ENCODE measurements at regions not wholly inside any gene's neighbourhood (a gene's known extent, or its start where the extent isn't known, plus 50 kb on each side); places are given as distances from the start of the nearest gene placed in this dataset.

- Histone ChIP-seq H2AFZ (no peak overlapping the region), H3K79me2 (ENCODE audit: insufficient read depth) (no peaks in the 10 kb centered on the region), H3K9ac (no peak overlapping the region), H3K27ac (no peak overlapping the region), H3K4me3 (no peak overlapping the region), H3K4me2 (ENCODE audit: unreplicated experiment) (no peak overlapping the region), H4K20me1 (ENCODE audit: insufficient read depth) (no peaks in the 10 kb centered on the region), H3K27me3 (replicated peaks; ENCODE audit: insufficient read depth) (no peaks in the 10 kb centered on the region), H3K36me3 (ENCODE audit: low read depth) (no peaks in the 10 kb centered on the region), H3F3A (ENCODE audit: insufficient read depth) (no peaks in the 10 kb centered on the region), H3K9me3 (ENCODE audit: low read depth) (no peaks in the 10 kb centered on the region), H3K4me1 (ENCODE audit: insufficient read depth) (no peaks in the 10 kb centered on the region), H3K9me2 (ENCODE audit: insufficient read depth) (no peaks in the 10 kb centered on the region)
- TF ChIP-seq EZH2 (IDR thresholded peaks at IDR 0.05; ENCODE audit: insufficient read depth, poor library complexity, severe bottlenecking) (no peak), EZH2phosphoT487 (IDR thresholded peaks at IDR 0.05; ENCODE audit: insufficient read depth, low read depth) (no peak)
- DNase-seq, result no peak
- in situ Hi-C loops (cut with MboI), result no loop called here
Observed at GRCh38 chr20:43305749-43306148, 116.0 kb upstream of the PTPRT start.

GRCh38 chr20:43304598-43304997 lies 114.9 kb upstream of the PTPRT start:
- no peak overlapping the region for H3K4me2 ChIP-seq (ENCODE audit: unreplicated experiment)
- H3K27ac ChIP-seq, result no peak overlapping the region
- H3K4me3 ChIP-seq, result no peak overlapping the region
- TF ChIP-seq EZH2phosphoT487 (IDR thresholded peaks at IDR 0.05; ENCODE audit: insufficient read depth, low read depth) (no peak), EZH2 (IDR thresholded peaks at IDR 0.05; ENCODE audit: insufficient read depth, poor library complexity, severe bottlenecking) (no peak)
- in situ Hi-C loops (cut with MboI), result no loop called here
- H3K4me1 ChIP-seq (ENCODE audit: insufficient read depth), result no peaks in the 10 kb centered on the region
- H2AFZ ChIP-seq, result no peak overlapping the region
- H3K36me3 ChIP-seq (ENCODE audit: low read depth), result no peaks in the 10 kb centered on the region
- 4% methylated on average over 1 of the region's 1 CpG for WGBS, 2 experiments (ENCODE audit: low coverage in 1 of 2, low lambda C conversion rate in 2 of 2, missing lambda C conversion rate in 2 of 2)
- H3K79me2 ChIP-seq (ENCODE audit: insufficient read depth), result no peaks in the 10 kb centered on the region
- no peak for DNase-seq
- H3K9me2 ChIP-seq (ENCODE audit: insufficient read depth), result no peaks in the 10 kb centered on the region
- H3K27me3 ChIP-seq (replicated peaks; ENCODE audit: insufficient read depth), result no peaks in the 10 kb centered on the region
- H3F3A ChIP-seq (ENCODE audit: insufficient read depth), result no peaks in the 10 kb centered on the region
- no peak overlapping the region for H3K9ac ChIP-seq
- no peaks in the 10 kb centered on the region for H4K20me1 ChIP-seq (ENCODE audit: insufficient read depth)
- H3K9me3 ChIP-seq (ENCODE audit: low read depth), result no peaks in the 10 kb centered on the region

- H3K9me3 ChIP-seq (ENCODE audit: low read depth), result no peaks in the 10 kb centered on the region
- H3F3A ChIP-seq (ENCODE audit: insufficient read depth), result no peaks in the 10 kb centered on the region
- H3K4me3 ChIP-seq, result no peak overlapping the region
- no peaks in the 10 kb centered on the region for H3K4me1 ChIP-seq (ENCODE audit: insufficient read depth)
- DNase-seq, result no peak
- no peaks in the 10 kb centered on the region for H4K20me1 ChIP-seq (ENCODE audit: insufficient read depth)
- in situ Hi-C loops (cut with MboI), result no loop called here
- no peaks in the 10 kb centered on the region for H3K27me3 ChIP-seq (replicated peaks; ENCODE audit: insufficient read depth)
- H2AFZ ChIP-seq, result no peak overlapping the region
- no peak overlapping the region for H3K4me2 ChIP-seq (ENCODE audit: unreplicated experiment)
- H3K36me3 ChIP-seq (ENCODE audit: low read depth), result no peaks in the 10 kb centered on the region
- WGBS, 2 experiments (ENCODE audit: low coverage in 1 of 2, low lambda C conversion rate in 2 of 2, missing lambda C conversion rate in 2 of 2), result 51 to 57% methylated on average over 4 of the region's 4 CpGs
- no peak for TF ChIP-seq EZH2 (IDR thresholded peaks at IDR 0.05; ENCODE audit: insufficient read depth, poor library complexity, severe bottlenecking)
- no peak for TF ChIP-seq EZH2phosphoT487 (IDR thresholded peaks at IDR 0.05; ENCODE audit: insufficient read depth, low read depth)
- no peaks in the 10 kb centered on the region for H3K9me2 ChIP-seq (ENCODE audit: insufficient read depth)
- no peaks in the 10 kb centered on the region for H3K79me2 ChIP-seq (ENCODE audit: insufficient read depth)
- no peak overlapping the region for H3K9ac ChIP-seq
- H3K27ac ChIP-seq, result no peak overlapping the region
Observed at GRCh38 chr20:43302936-43303335, 113.2 kb upstream of the PTPRT start.

- no peaks in the 10 kb centered on the region for H3K4me1 ChIP-seq (ENCODE audit: insufficient read depth)
- H3K4me2 ChIP-seq (ENCODE audit: unreplicated experiment), result no peak overlapping the region
- 5 to 6% methylated on average over 2 of the region's 2 CpGs for WGBS, 2 experiments (ENCODE audit: low coverage in 1 of 2, low lambda C conversion rate in 2 of 2, missing lambda C conversion rate in 2 of 2)
- H2AFZ ChIP-seq, result no peak overlapping the region
- DNase-seq, result peak; percentile 4
- H3K9me3 ChIP-seq (ENCODE audit: low read depth), result no peaks in the 10 kb centered on the region
- TF ChIP-seq EZH2 (IDR thresholded peaks at IDR 0.05; ENCODE audit: insufficient read depth, poor library complexity, severe bottlenecking) (no peak), EZH2phosphoT487 (IDR thresholded peaks at IDR 0.05; ENCODE audit: insufficient read depth, low read depth) (no peak)
- no peak overlapping the region for H3K9ac ChIP-seq
- H3K4me3 ChIP-seq, result no peak overlapping the region
- H3F3A ChIP-seq (ENCODE audit: insufficient read depth), result no peaks in the 10 kb centered on the region
- no peaks in the 10 kb centered on the region for H3K79me2 ChIP-seq (ENCODE audit: insufficient read depth)
- H3K27me3 ChIP-seq (replicated peaks; ENCODE audit: insufficient read depth), result no peaks in the 10 kb centered on the region
- no peaks in the 10 kb centered on the region for H3K36me3 ChIP-seq (ENCODE audit: low read depth)
- no peaks in the 10 kb centered on the region for H4K20me1 ChIP-seq (ENCODE audit: insufficient read depth)
- in situ Hi-C loops (cut with MboI), result no loop called here
- no peak overlapping the region for H3K27ac ChIP-seq
- H3K9me2 ChIP-seq (ENCODE audit: insufficient read depth), result no peaks in the 10 kb centered on the region
Observed at GRCh38 chr20:43300901-43301300, 111.2 kb upstream of the PTPRT start.

GRCh38 chr20:43295781-43296180 lies 106.1 kb upstream of the PTPRT start:
- in situ Hi-C loops (cut with MboI), result no loop called here
- no peak for DNase-seq
- Histone ChIP-seq H3K9ac (no peak overlapping the region), H3K9me2 (ENCODE audit: insufficient read depth) (no peaks in the 10 kb centered on the region), H2AFZ (no peak overlapping the region), H3K4me3 (no peak overlapping the region), H3K9me3 (ENCODE audit: low read depth) (no peaks in the 10 kb centered on the region), H3K4me2 (ENCODE audit: unreplicated experiment) (no peak overlapping the region), H3F3A (ENCODE audit: insufficient read depth) (no peaks in the 10 kb centered on the region), H3K27ac (no peak overlapping the region), H3K36me3 (ENCODE audit: low read depth) (no peaks in the 10 kb centered on the region), H3K27me3 (replicated peaks; ENCODE audit: insufficient read depth) (no peaks in the 10 kb centered on the region), H3K4me1 (ENCODE audit: insufficient read depth) (no peaks in the 10 kb centered on the region), H3K79me2 (ENCODE audit: insufficient read depth) (no peaks in the 10 kb centered on the region), H4K20me1 (ENCODE audit: insufficient read depth) (no peaks in the 10 kb centered on the region)
- 31 to 37% methylated on average over 8 of the region's 8 CpGs for WGBS, 2 experiments (ENCODE audit: low coverage in 1 of 2, low lambda C conversion rate in 2 of 2, missing lambda C conversion rate in 2 of 2)
- no peak for TF ChIP-seq EZH2phosphoT487 (IDR thresholded peaks at IDR 0.05; ENCODE audit: insufficient read depth, low read depth)
- TF ChIP-seq EZH2 (IDR thresholded peaks at IDR 0.05; ENCODE audit: insufficient read depth, poor library complexity, severe bottlenecking), result no peak

Data from GM23248 (cell line).